ENCODE measurements at regions not wholly inside any gene's neighbourhood (a gene's known extent, or its start where the extent isn't known, plus 50 kb on each side); places are given as distances from the start of the nearest gene placed in this dataset.
A peak's percentile ranks its signal among the peaks of the same experiment; 100 is the strongest.

DNA sequence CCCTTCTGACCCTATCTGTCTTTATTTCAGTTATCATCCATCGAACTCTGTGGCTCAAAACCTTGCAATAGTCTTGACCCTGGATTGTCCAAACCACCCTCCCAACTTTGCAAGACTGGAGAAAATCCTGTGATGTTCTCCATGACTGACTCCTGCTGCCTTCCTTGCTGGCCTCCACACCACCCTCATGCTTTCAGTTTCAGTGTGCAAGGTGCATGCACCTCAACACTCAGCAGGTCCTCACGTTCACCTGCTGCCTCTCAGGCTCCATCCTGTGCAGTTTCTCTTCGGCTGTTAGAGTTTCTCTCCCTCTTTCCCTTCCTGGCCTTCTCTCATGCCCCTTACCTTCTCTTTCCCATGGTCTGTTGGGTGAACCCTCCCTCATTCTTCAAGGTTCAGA is 59.4 kb upstream of the ASIC2 start:
- TF ChIP-seq, protein P1, sequence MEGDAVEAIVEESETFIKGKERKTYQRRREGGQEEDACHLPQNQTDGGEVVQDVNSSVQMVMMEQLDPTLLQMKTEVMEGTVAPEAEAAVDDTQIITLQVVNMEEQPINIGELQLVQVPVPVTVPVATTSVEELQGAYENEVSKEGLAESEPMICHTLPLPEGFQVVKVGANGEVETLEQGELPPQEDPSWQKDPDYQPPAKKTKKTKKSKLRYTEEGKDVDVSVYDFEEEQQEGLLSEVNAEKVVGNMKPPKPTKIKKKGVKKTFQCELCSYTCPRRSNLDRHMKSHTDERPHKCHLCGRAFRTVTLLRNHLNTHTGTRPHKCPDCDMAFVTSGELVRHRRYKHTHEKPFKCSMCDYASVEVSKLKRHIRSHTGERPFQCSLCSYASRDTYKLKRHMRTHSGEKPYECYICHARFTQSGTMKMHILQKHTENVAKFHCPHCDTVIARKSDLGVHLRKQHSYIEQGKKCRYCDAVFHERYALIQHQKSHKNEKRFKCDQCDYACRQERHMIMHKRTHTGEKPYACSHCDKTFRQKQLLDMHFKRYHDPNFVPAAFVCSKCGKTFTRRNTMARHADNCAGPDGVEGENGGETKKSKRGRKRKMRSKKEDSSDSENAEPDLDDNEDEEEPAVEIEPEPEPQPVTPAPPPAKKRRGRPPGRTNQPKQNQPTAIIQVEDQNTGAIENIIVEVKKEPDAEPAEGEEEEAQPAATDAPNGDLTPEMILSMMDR (IDR thresholded peaks at IDR 0.05; ENCODE audit: borderline replicate concordance, extremely low read depth, insufficient read depth): no peak
- FAIRE-seq: no peak

DNA sequence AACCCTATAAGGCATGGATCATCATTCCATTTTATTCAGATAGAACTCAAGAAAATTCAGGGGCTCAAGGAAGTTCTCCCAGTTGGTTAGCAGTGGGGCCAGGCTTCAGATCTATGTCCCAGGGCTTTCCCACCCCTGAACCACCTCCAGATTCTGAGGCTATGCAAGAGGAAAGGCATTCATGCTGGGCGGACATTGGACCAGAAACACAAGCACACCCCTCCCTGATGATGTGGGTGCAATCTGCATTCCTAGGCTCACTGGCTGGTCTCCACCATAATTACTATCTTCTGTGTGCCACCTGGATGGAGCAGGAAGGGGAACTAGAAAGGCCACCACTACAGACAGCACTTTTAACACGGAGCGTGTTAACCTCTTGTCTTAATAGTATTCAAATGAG is 63.2 kb upstream of the ASIC2 start:
- intact Hi-C loops (cut with DNase I): no loop called here
- H3K9me3 ChIP-seq (ENCODE audit: control insufficient read depth in 2 of 3, insufficient read depth in 1 of 3, low read length in 3 of 3): no peaks in the 10 kb centered on the region
- FAIRE-seq: no peak
- H3K27ac ChIP-seq (ENCODE audit: low read depth in 2 of 2, low read length in 2 of 2): no peak overlapping the region
- no peak overlapping the region for H3K9ac ChIP-seq (ENCODE audit: low read length in 3 of 3)
- no peaks in the 10 kb centered on the region for H3K36me3 ChIP-seq (ENCODE audit: control insufficient read depth in 2 of 3, insufficient read depth in 3 of 3, low read length in 3 of 3)
- no peak overlapping the region for H3K4me3 ChIP-seq (ENCODE audit: low read length in 3 of 3)
- no peaks in the 10 kb centered on the region for H3K27me3 ChIP-seq (ENCODE audit: control insufficient read depth, insufficient read depth, low read length)
- TF ChIP-seq, protein P1 (IDR thresholded peaks at IDR 0.05; ENCODE audit: borderline replicate concordance, extremely low read depth, insufficient read depth): no peak
- no peak for DNase-seq
- H3K4me1 ChIP-seq (ENCODE audit: control insufficient read depth in 2 of 3, insufficient read depth in 2 of 3, low read depth in 1 of 3, low read length in 3 of 3): no peaks in the 10 kb centered on the region

More for the DNA sequence above, 59.4 kb upstream of the ASIC2 start:
- no peak overlapping the region for H3K27ac ChIP-seq (ENCODE audit: low read depth in 2 of 2, low read length in 2 of 2)
- no peaks in the 10 kb centered on the region for H3K36me3 ChIP-seq (ENCODE audit: control insufficient read depth in 2 of 3, insufficient read depth in 3 of 3, low read length in 3 of 3)
- intact Hi-C loops (cut with DNase I): no loop called here
- DNase-seq: no peak
- H3K4me3 ChIP-seq (ENCODE audit: low read length in 3 of 3): no peak overlapping the region
- no peaks in the 10 kb centered on the region for H3K9me3 ChIP-seq (ENCODE audit: control insufficient read depth in 2 of 3, insufficient read depth in 1 of 3, low read length in 3 of 3)
- no peaks in the 10 kb centered on the region for H3K27me3 ChIP-seq (ENCODE audit: control insufficient read depth, insufficient read depth, low read length)
- no peaks in the 10 kb centered on the region for H3K4me1 ChIP-seq (ENCODE audit: control insufficient read depth in 2 of 3, insufficient read depth in 2 of 3, low read depth in 1 of 3, low read length in 3 of 3)
- no peak overlapping the region for H3K9ac ChIP-seq (ENCODE audit: low read length in 3 of 3)

DNA sequence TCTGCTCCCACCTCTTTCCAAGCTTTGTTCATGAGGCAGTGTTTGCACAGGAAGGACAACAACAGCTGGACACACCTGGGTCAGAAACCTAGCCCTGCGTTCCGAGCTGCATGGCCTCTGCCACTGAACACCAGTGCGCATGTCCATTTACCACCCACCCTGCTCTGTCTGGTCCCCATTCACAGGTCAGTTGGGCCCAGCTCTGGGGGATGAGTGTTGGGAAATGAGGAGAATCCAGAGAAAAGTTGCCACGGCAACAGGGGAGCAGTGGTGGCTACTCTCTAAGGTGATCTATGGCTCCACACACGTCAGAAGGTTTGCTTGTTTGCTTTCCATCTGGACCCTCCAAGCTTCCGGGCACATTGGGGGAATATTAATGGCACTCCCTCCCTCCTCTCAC is 70.4 kb upstream of the ASIC2 start:
- TF ChIP-seq, protein P1 (IDR thresholded peaks at IDR 0.05; ENCODE audit: borderline replicate concordance, extremely low read depth, insufficient read depth): no peak
- no peaks in the 10 kb centered on the region for H3K27me3 ChIP-seq (ENCODE audit: control insufficient read depth, insufficient read depth, low read length)

DNA sequence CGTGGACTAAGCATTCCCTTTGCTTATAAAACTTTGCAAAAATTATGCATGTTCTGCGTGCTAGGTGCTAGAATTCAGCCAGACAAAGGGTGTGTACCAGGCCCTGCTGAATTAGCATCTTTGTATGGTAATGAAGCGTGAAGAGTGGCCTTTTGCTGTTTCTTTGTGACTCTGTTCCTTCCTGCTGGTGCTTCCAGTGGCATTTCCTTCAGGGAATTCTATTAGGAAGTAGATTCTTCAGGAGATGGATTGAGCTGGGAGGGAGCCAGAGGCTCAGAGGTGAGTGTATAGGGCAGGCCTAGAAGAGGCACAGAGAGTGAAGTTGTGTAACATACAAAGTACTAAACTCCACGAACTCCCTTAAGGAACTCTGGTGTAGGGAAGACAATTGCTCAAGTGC is 73.9 kb upstream of the ASIC2 start:
- Histone ChIP-seq H3K27ac (ENCODE audit: low read depth in 2 of 2, low read length in 2 of 2) (no peak overlapping the region), H3K4me1 (ENCODE audit: control insufficient read depth in 2 of 3, insufficient read depth in 2 of 3, low read depth in 1 of 3, low read length in 3 of 3) (peaks cover 0 to 4% (median 0%) of the 10 kb centered on the region in 3 donors), H3K9me3 (ENCODE audit: control insufficient read depth in 2 of 3, insufficient read depth in 1 of 3, low read length in 3 of 3) (no peaks in the 10 kb centered on the region), H3K27me3 (ENCODE audit: control insufficient read depth, insufficient read depth, low read length) (no peaks in the 10 kb centered on the region), H3K9ac (ENCODE audit: low read length in 3 of 3) (no peak overlapping the region), H3K4me3 (ENCODE audit: low read length in 3 of 3) (peak overlapping the region in 1 of 3 donors; percentile 33), H3K36me3 (ENCODE audit: control insufficient read depth in 2 of 3, insufficient read depth in 3 of 3, low read length in 3 of 3) (no peaks in the 10 kb centered on the region)
- FAIRE-seq (no peak), DNase-seq (peak in 1 of 5 donors; percentile 31)
- TF ChIP-seq, protein P1 (IDR thresholded peaks at IDR 0.05; ENCODE audit: borderline replicate concordance, extremely low read depth, insufficient read depth): no peak
- intact Hi-C loops (cut with DNase I): no loop called here

More for the DNA sequence above, 70.4 kb upstream of the ASIC2 start:
- DNase-seq (no peak), FAIRE-seq (no peak)
- Histone ChIP-seq H3K4me1 (ENCODE audit: control insufficient read depth in 2 of 3, insufficient read depth in 2 of 3, low read depth in 1 of 3, low read length in 3 of 3) (peaks cover 0 to 4% (median 0%) of the 10 kb centered on the region in 3 donors), H3K4me3 (ENCODE audit: low read length in 3 of 3) (no peak overlapping the region), H3K9ac (ENCODE audit: low read length in 3 of 3) (no peak overlapping the region), H3K9me3 (ENCODE audit: control insufficient read depth in 2 of 3, insufficient read depth in 1 of 3, low read length in 3 of 3) (no peaks in the 10 kb centered on the region), H3K36me3 (ENCODE audit: control insufficient read depth in 2 of 3, insufficient read depth in 3 of 3, low read length in 3 of 3) (no peaks in the 10 kb centered on the region), H3K27ac (ENCODE audit: low read depth in 2 of 2, low read length in 2 of 2) (no peak overlapping the region)
- intact Hi-C loops (cut with DNase I): no loop called here

All from kidney (tissue), 13 donors.